HCT116 (cell line): ENCODE measurements at regions not wholly inside any gene's neighbourhood (a gene's known extent, or its start where the extent isn't known, plus 50 kb on each side); places are given as distances from the start of the nearest gene placed in this dataset.
"Not testable (repeated sequence)": the region's sequence is repeated elsewhere in the genome, so short reads cannot be mapped to it uniquely, and the experiment has no call there.

Source experiments
- ATAC-seq: fragments of 200-7000 bp; cut with Tn5 transposase; 2 replicates; pipeline ENCODE4 v1.9.1; 2020; ENCODE audit warnings: mild to moderate bottlenecking, moderate library complexity
- BruUV-seq: library from RNA; stranded (reverse); fragments of 400-500 nt; replicated peaks from 2 replicates; lab custom pipeline; 2021; lab: Mats Ljungman, UMichigan
- CTCF ChIA-PET: fragments of 300-600 bp; sonication (Branson Sonifier 250); formaldehyde crosslinking; loops from one replicate; lab custom pipeline; 2021; ENCODE audit warnings: antibody characterized with exemption; lab: Charles Lee
- POLR2A ChIA-PET: fragments of 300-600, 350-600 bp; sonication (Branson Sonifier 250); formaldehyde crosslinking; loops from one replicate; lab custom pipeline; 2021; ENCODE audit warnings: antibody characterized with exemption; lab: Charles Lee
- RAD21 ChIA-PET, 2 experiments: fragments of 300-600 bp; sonication (Branson Sonifier 250); formaldehyde crosslinking; loops; one replicate each; lab custom pipeline; 2023; ENCODE audit warnings: low total read pairs in 2 of 2; ENCODE audit not compliant: uncharacterized antibody in 2 of 2, unreplicated experiment in 2 of 2, low non-redundant PET in 1 of 2; lab: Charles Lee
- DNase-seq: peaks from one replicate; pipeline ENCODE4 v3.0.0-alpha.2; 2010; ENCODE audit warnings: low read depth, low spot score
- H2AFZ ChIP-seq: fragments of 200-600 bp; shearing (Covaris generic), sonication (generic); 2 replicates; pipeline ENCODE4 v1.6.1; 2017; ENCODE audit warnings: low read depth, mixed run types, mixed read lengths, antibody characterized with exemption, low read length; ENCODE audit not compliant: poor library complexity, severe bottlenecking
- H3K27ac ChIP-seq: 2 replicates; pipeline ENCODE4 v1.5.1; 2012; ENCODE audit warnings: low read depth, low read length
- H3K27me3 ChIP-seq: fragments of 200-600 bp; sonication (generic); 2 replicates; pipeline ENCODE4 v1.6.1; 2016; ENCODE audit warnings: mixed run types, low read length, mixed read lengths; ENCODE audit not compliant: insufficient read depth
- H3K36me3 ChIP-seq, 2 experiments: fragments of 200-500 bp in 1 of 2; fragments of 200-600 bp in 1 of 2; sonication (Bioruptor generic) in 1 of 2; sonication (generic) in 1 of 2; 2 replicates each; pipeline versions ENCODE4 v1.5.1 to v1.6.1; 2014 to 2016; ENCODE audit warnings: low read length in 2 of 2, inconsistent platforms in 1 of 2, mixed read lengths in 1 of 2, mixed run types in 1 of 2; ENCODE audit not compliant: insufficient read depth in 2 of 2, control insufficient read depth in 1 of 2
- H3K4me1 ChIP-seq, 2 experiments: fragments of 200-600 bp in 1 of 2; sonication (generic) in 1 of 2; 2 replicates each; pipeline versions ENCODE4 v1.5.1 to v1.6.1; 2012 to 2017; ENCODE audit warnings: low read length in 2 of 2, inconsistent platforms in 1 of 2, mild to moderate bottlenecking in 1 of 2, mixed read lengths in 1 of 2, mixed run types in 1 of 2, moderate library complexity in 1 of 2; ENCODE audit not compliant: insufficient read depth in 2 of 2, control insufficient read depth in 1 of 2
- H3K4me2 ChIP-seq: fragments of 200-600 bp; sonication (generic); 2 replicates; pipeline ENCODE4 v1.6.1; 2017; ENCODE audit warnings: mixed run types, low read length, mixed read lengths
- H3K4me3 ChIP-seq, 2 experiments: fragments of 200-600 bp in 1 of 2; sonication (generic) in 1 of 2; replicated peaks in 1 of 2; 2 replicates each; pipeline ENCODE4 v1.5.1; 2011 to 2016; ENCODE audit warnings: low read length in 2 of 2, control low read depth in 1 of 2, low read depth in 1 of 2, mild to moderate bottlenecking in 1 of 2, mixed read lengths in 1 of 2, mixed run types in 1 of 2
- H3K79me2 ChIP-seq: fragments of 200-600 bp; sonication (generic); 2 replicates; pipeline ENCODE4 v1.6.1; 2017; ENCODE audit warnings: mild to moderate bottlenecking, mixed run types, low read length, moderate library complexity, mixed read lengths; ENCODE audit not compliant: insufficient read depth
- H3K9ac ChIP-seq: fragments of 200-600 bp; sonication (generic); 2 replicates; pipeline ENCODE4 v1.6.1; 2016; ENCODE audit warnings: low read length, mixed read lengths
- H3K9me2 ChIP-seq: fragments of 200-600 bp; sonication (generic), shearing (Covaris generic); 2 replicates; pipeline ENCODE4 v1.6.1; 2017; ENCODE audit warnings: mixed run types, mild to moderate bottlenecking, moderate library complexity; ENCODE audit not compliant: insufficient read depth
- H3K9me3 ChIP-seq, 2 experiments: fragments of 200-500 bp in 1 of 2; fragments of 200-600 bp in 1 of 2; sonication (Bioruptor generic) in 1 of 2; sonication (generic) in 1 of 2; 2 replicates each; pipeline ENCODE4 v1.6.1; 2014 to 2017; ENCODE audit warnings: low read length in 2 of 2, mixed read lengths in 2 of 2, inconsistent platforms in 1 of 2, low read depth in 1 of 2, mild to moderate bottlenecking in 1 of 2, mixed run types in 1 of 2, moderate library complexity in 1 of 2; ENCODE audit not compliant: control insufficient read depth in 1 of 2, insufficient read depth in 1 of 2
- H4K20me1 ChIP-seq: fragments of 200-600 bp; sonication (generic), shearing (Covaris generic); 2 replicates; pipeline ENCODE4 v1.6.1; 2017; ENCODE audit warnings: mixed run types, mild to moderate bottlenecking, moderate library complexity; ENCODE audit not compliant: insufficient read depth
- CBX3 ChIP-seq: IDR thresholded peaks from 2 replicates; pipeline ENCODE4 v1.6.1; 2012; ENCODE audit warnings: low read depth
- CEBPB ChIP-seq: IDR thresholded peaks from 2 replicates; pipeline ENCODE4 v1.6.1; 2012; ENCODE audit warnings: low read depth
- CTCF ChIP-seq, 3 experiments: fragments of 200-600 bp in 1 of 3; sonication (generic) in 1 of 3; IDR thresholded peaks in 2 of 3; conservative IDR thresholded peaks in 1 of 3; 2 replicates each; pipeline ENCODE4 v1.5.1; 2012 to 2017; ENCODE audit warnings: low read depth in 2 of 3, low read length in 2 of 3, antibody characterized with exemption in 1 of 3, borderline replicate concordance in 1 of 3, control low read depth in 1 of 3, mild to moderate bottlenecking in 1 of 3, mixed read lengths in 1 of 3, mixed run types in 1 of 3, moderate library complexity in 1 of 3; ENCODE audit not compliant: insufficient read depth in 1 of 3
- EGR1 ChIP-seq: IDR thresholded peaks from 2 replicates; pipeline ENCODE4 v1.6.1; 2012; ENCODE audit warnings: low read depth
- ELF1 ChIP-seq: IDR thresholded peaks from 2 replicates; pipeline ENCODE4 v1.6.1; 2012; ENCODE audit warnings: low read depth, borderline replicate concordance
- EZH2phosphoT487 ChIP-seq: fragments of 200-600 bp; IDR thresholded peaks from 2 replicates; pipeline ENCODE4 v1.6.1; 2018; ENCODE audit warnings: antibody characterized with exemption, borderline replicate concordance
- JUND ChIP-seq: IDR thresholded peaks from 2 replicates; pipeline ENCODE4 v1.6.1; 2012
- MAX ChIP-seq: IDR thresholded peaks from 2 replicates; pipeline ENCODE4 v1.6.1; 2012
- POLR2A ChIP-seq: IDR thresholded peaks from 2 replicates; pipeline ENCODE4 v1.7.0; 2011; ENCODE audit warnings: borderline replicate concordance; ENCODE audit not compliant: insufficient read depth, insufficient read length; ENCODE audit errors: extremely low read depth
- REST ChIP-seq: IDR thresholded peaks from 2 replicates; pipeline ENCODE4 v1.6.1; 2012; ENCODE audit warnings: low read depth
- SP1 ChIP-seq: IDR thresholded peaks from 2 replicates; pipeline ENCODE4 v1.6.1; 2012; ENCODE audit warnings: low read depth
- TCF7L2 ChIP-seq: IDR thresholded peaks from 2 replicates; pipeline ENCODE4 v1.7.0; 2011; ENCODE audit warnings: borderline replicate concordance, inconsistent platforms; ENCODE audit not compliant: insufficient read depth, insufficient read length; ENCODE audit errors: extremely low read depth
- ZFX ChIP-seq: fragments of 450-650 bp; IDR thresholded peaks from 2 replicates; pipeline ENCODE4 v1.6.1; 2017
- intact Hi-C: fragments of 100-400 bp; cut with micrococcal nuclease; formaldehyde crosslinking; loops from 2 replicates; pipeline ENCODE4 v1.10.0; 2022

DNA sequence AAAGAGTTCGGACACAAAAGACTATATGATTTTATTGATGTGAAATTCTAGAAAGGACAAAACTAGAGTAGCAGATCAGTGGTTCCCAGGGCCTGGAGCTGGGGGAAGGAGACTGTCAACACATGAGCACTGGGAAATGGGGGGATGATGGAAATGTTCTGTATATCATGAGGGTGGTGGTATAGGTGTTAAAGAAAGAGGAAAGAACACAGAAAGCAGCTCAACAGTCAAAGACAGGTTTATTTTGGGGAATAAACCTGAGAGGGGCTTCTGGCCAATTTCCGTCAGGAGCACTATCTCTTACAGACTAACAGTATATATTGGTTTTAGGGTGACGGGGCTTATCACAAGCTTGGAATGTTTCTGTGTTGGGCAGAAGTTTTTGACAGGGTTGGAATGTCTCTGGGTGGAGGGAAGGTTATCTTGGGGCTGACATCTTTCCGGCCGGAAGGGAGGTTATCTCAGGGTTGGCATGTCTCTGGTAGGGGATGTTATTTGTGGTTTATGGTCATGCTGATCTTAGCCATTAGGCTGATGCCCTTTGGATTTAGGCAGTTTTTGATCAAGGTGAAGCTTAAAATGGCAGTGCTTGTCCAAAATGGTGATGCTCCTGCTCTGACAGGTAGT is 254.6 kb upstream of the NRP1 start:
- no TSS peak for BruUV-seq
- no peaks in the 10 kb centered on the region for H3K36me3 ChIP-seq
- no peaks in the 10 kb centered on the region for H3K9me3 ChIP-seq
- H3K9me2 ChIP-seq = peaks cover 3% of the 10 kb centered on the region; the same call in 1 of the 2 replicates
- H3K4me3 ChIP-seq = no peak overlapping the region
- CTCF ChIA-PET = no interaction called here
- no peak overlapping the region for H3K27ac ChIP-seq
- H3K27me3 ChIP-seq = no peaks in the 10 kb centered on the region
- H2AFZ ChIP-seq = no peak overlapping the region
- intact Hi-C loops = no loop called here
- no peaks in the 10 kb centered on the region for H3K4me1 ChIP-seq
- POLR2A ChIA-PET = no interaction called here
- ATAC-seq = no peak
- H3K4me2 ChIP-seq = no peak overlapping the region
- H4K20me1 ChIP-seq = no peaks in the 10 kb centered on the region
- DNase-seq = no peak
- no peak overlapping the region for H3K9ac ChIP-seq
- TF ChIP-seq CEBPB (no peak), SP1 (no peak), TCF7L2 (no peak), CTCF (IDR thresholded peaks at IDR 0.05 in 2 of 3, conservative IDR thresholded peaks at IDR 0.05 in 1 of 3; ENCODE audit: borderline replicate concordance in 1 of 3, insufficient read depth in 1 of 3, low read depth in 2 of 3, low read length in 2 of 3) (no peak), POLR2A (no peak), ZFX (no peak), EGR1 (no peak), REST (no peak), CBX3 (no peak), ELF1 (no peak), MAX (no peak), JUND (no peak), EZH2phosphoT487 (no peak)
- TF ChIP-seq, all 23 proteins: peak for 0
- no peaks in the 10 kb centered on the region for H3K79me2 ChIP-seq
- RAD21 ChIA-PET = no interaction called here

- ATAC-seq, H3K79me2 ChIP-seq, H3K9me2 ChIP-seq, BruUV-seq, intact Hi-C loops, POLR2A ChIA-PET, H3K9me3 ChIP-seq, H3K27ac ChIP-seq, CTCF ChIA-PET, DNase-seq, H3K36me3 ChIP-seq, H2AFZ ChIP-seq, H3K27me3 ChIP-seq, RAD21 ChIA-PET, H3K9ac ChIP-seq, H4K20me1 ChIP-seq, H3K4me2 ChIP-seq, H3K4me1 ChIP-seq, H3K4me3 ChIP-seq: not testable (repeated sequence)
Measured at GRCh38 chr10:33584596-33584995, 250.1 kb upstream of the NRP1 start.
